HG03135 (cell line): ENCODE measurements at regions not wholly inside any gene's neighbourhood (a gene's known extent, or its start where the extent isn't known, plus 50 kb on each side); places are given as distances from the start of the nearest gene placed in this dataset.
A peak's percentile ranks its signal among the peaks of the same experiment; 100 is the strongest.

Experiments used
- ATAC-seq: cut with Tn5 transposase; IDR thresholded peaks from one replicate; pipeline ENCODE4 v1.9.1; 2021; ENCODE audit warnings: mild to moderate bottlenecking, moderate library complexity; ENCODE audit not compliant: unreplicated experiment

- ATAC-seq = no peak
Measured at GRCh38 chr2:195413944-195414343, 243.1 kb upstream of the SLC39A10 start.

DNA sequence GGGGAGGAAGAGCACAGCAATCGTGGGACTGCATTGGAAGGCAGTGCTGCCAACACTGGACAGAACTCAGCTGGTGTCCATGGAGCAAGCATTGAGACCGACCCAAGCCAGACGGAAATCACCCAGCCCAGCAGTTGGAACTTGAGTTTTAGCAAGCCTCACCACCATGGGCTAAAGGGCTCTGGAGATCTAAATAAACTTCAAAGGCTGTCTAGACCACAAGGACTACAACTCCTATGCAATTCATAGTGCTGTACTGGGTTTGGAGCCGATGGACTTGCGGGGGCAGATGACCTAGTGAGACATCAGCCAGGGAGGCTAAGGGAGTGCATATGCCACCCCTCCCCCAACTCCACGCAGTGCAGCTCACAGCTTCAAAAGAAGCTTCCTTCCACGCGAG is 243.6 kb upstream of the SLC39A10 start:
- ATAC-seq = no peak

- no peak for ATAC-seq
Measured at GRCh38 chr2:195411219-195411687, 245.8 kb upstream of the SLC39A10 start.

GRCh38 chr2:195410074-195410671 is 246.9 kb upstream of the SLC39A10 start:
- peak; percentile 59 for ATAC-seq

DNA sequence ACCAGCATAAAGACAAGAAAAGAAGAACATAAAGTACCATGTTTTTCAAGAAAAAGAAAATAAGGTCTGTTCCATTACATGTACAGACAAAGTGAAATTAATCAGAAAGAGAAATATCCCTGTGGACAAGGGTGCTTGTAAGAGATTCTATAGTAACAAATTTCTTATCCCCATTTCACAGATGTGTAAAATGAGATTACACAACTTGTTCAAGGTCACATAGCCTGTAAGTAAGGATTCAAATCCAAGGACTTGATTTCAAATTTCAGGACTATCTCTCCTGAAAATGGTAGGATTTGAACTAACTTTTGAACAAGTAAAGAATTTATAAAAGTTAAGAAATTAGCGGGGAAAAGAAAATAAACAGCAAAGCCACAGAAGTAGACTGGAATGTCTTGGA is 248.2 kb upstream of the SLC39A10 start:
- no peak for ATAC-seq

- ATAC-seq = no peak
Measured at GRCh38 chr2:195408196-195408595, 248.8 kb upstream of the SLC39A10 start.

- ATAC-seq = no peak
Measured at GRCh38 chr2:195407783-195408182, 249.2 kb upstream of the SLC39A10 start.

DNA sequence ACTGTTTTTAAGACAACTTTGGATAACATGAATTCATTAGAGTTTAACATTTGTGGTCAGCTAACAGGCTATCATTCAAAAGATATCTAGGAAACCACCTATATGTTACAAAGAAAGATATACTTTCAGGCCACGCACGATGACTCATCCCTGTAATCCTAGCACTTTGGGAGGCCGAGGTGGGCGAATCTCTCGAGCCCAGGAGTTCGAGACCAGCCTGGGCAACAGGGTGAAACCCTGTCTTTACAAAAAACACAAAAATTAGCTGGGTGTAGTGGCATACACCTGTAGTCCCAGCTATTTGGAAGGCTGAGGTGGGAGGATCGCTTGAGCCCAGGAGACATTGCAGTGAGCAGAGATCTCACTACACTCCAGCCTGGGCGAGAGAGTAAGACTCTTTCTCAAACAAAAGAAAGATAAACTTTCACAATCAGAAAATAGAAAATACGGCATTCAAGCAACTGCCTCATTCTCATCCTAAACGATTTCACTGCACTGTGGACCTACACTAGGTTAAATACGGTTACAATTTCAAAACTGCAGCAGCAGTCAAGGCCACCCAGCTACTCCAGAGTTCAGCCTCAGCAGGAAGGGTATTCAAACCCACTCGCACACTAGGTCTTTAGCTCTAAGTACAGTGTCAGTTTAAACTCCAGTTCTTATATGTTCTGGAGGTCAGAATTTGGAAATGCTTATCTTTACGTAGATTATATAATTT is 250.0 kb upstream of the SLC39A10 start:
- ATAC-seq = no peak

GRCh38 chr2:195404651-195405050 is 252.4 kb upstream of the SLC39A10 start:
- ATAC-seq = no peak

- no peak for ATAC-seq
Measured at GRCh38 chr2:195396479-195396878, 260.5 kb upstream of the SLC39A10 start.

GRCh38 chr2:195395362-195395761 is 261.7 kb upstream of the SLC39A10 start:
- ATAC-seq = no peak

GRCh38 chr2:195392446-195393336 is 264.3 kb upstream of the SLC39A10 start:
- peak; percentile 58 for ATAC-seq

DNA sequence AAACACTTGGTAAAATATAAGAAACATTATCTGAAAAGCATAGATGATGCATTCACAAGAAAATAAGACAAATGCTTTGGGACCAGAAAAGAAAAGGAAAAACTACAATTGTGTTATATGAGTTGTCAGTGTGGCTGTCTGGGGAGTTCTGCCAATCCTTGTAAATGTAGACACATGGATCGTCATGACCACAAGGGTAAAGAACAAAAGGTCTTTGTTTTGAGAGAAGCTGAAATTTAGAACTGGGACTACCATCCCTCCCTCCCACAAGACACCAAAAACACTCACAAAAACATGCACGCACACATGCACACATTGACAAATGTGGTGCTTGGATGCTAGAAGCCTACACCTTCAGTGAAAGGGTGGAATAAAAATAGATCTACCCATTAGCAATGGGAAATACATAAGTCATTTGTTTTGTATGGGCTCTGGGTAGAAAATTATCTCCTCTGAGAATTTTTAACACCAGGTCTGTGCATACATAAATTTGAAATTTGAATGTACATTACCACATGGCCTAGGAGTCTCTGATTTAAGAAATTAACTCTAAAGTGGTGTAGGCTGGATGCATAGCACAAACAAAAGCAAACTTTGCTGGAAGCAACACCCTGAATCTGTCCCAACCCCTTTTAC is 266.2 kb upstream of the SLC39A10 start:
- no peak for ATAC-seq

- ATAC-seq = no peak
Measured at GRCh38 chr2:195388028-195388427, 269.0 kb upstream of the SLC39A10 start.

GRCh38 chr2:195382186-195382585 is 274.8 kb upstream of the SLC39A10 start:
- no peak for ATAC-seq

DNA sequence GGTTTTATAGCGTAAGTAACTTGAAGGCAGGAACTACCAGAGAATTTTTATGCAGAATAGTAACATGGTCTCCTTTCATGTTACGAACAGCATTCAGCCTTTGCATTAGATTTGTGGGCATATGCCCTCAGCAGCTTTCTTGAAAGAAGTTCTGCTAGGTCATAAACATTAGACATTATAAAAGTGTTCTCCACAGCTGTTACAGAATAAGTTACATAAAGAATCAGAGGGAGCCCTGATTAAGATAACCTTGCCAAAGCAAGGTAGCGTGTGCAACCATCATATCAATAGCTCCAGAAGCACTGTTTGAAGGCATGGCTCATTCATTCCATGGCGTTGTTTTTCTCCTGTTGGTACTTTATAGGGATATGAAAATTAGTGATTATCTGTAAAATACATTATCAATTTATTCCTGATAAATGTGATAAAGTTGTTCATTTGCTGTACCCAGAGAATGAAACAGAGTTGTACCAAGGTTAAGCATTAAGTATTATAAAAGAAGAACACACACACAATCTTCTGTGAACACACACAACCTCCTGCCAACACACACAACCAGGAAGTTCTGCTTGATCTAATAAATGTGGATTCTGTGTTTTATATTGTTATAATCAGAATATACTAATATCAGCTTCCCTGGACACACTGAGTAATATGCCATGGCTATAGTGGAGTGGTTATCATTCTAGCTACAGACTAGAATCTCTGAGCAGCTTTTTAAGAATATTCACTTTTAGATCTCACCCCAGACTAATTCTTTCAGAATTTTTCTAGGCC is 286.7 kb upstream of the SLC39A10 start:
- no peak for ATAC-seq

GRCh38 chr2:195369218-195369587 is 287.8 kb upstream of the SLC39A10 start:
- ATAC-seq = no peak

- ATAC-seq = no peak
Measured at GRCh38 chr2:195368249-195369217, 288.5 kb upstream of the SLC39A10 start.

DNA sequence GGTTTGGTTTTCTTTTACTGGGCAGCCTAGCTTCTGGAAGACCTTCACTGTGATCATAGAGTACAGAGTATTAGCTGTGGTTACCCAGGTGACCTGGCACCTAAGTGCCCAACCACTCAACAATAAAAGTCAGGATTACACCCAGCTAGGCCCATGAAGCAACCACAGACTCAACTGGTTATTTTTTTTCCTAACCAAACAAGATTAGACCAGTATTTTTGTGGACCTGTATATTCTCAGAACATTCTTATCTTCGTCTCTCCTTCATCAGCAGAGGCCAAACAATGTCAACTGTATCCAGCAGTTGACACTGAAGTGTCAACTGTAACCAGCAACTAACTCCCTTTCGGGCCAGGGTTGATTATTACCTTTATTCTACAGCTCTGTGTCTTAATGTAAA is 289.2 kb upstream of the SLC39A10 start:
- no peak for ATAC-seq
